NCI-H2196 treated with DMSO at 0.1 percent for 48 hours (cell line): ENCODE measurements at regions not wholly inside any gene's neighbourhood (a gene's known extent, or its start where the extent isn't known, plus 50 kb on each side); places are given as distances from the start of the nearest gene placed in this dataset.
"Not testable (repeated sequence)": the region's sequence is repeated elsewhere in the genome, so short reads cannot be mapped to it uniquely, and the experiment has no call there.

Source experiments
- DNase-seq: peaks from one replicate; lab custom pipeline; 2025; ENCODE audit not compliant: unreplicated experiment; lab: John Stamatoyannopoulos, UW

DNA sequence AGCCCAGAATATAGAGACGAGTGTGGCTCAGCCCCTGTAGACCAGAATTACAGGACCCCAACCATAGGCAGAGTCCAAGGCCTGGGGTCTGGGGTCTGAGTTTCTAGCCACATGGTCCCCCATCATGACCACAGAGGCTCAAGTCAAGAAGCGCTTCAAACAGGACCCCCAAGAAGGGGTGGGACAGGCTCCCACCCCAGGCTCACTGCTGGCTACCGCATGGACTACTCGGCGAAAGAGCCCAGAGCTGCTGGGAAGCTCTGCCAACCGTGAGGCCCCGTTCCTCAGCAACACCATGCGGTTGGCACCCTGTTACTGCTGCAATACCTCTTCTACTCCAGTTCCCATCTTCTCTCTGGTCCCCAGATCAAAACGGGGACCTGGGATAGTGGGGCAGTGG lies 254.8 kb downstream of the TEX29 start:
- no peak for DNase-seq

DNA sequence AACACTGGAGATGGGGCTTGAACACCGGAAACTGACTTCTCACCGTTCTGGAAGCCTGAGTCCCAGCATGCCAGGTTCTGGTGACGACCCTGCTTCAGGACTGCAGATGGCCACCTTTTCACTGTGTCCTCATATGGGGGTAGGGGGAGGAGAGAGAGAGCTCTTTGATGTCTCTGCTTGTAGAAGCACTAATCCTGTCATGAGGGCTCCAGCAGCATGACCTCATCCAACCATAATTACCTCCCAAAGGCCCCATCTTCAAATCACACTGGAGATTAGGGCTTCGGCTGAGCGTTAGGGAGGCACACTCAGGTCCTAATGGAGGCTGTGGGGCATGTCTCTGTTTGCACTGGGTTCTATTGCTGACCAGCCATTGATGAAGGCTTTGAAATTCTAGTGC lies 255.3 kb downstream of the TEX29 start:
- no peak for DNase-seq

DNA sequence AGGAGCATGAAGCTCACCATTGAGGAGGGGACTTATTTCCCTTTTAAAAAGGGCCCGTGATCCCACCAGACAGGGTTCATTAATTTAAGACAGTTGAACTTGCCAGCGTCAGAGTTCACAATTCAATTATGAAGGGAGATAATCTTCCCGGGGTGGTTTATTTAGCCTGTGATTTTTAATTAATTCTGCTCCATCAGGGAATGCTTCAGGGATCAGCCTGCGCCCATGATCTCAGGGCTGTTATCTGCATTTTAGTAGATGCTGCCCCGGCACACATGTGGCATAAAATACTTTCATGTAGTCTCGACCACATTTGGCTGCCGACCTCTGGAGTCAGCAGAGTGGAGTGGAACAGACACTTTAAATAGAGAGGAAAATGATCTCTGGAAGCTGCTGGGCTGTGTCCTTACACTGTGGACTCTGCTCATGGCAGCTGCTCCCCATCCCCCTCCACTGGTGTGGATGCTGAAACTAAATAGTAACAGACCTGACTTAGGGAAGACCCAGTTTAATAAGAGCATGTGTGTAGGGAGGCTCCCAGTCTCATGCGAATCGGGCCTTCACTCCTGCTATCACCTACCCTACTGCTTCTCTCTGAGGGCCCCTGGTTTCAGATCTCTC lies 256.9 kb downstream of the TEX29 start:
- DNase-seq: no peak

- no peak for DNase-seq
Measured at GRCh38 chr13:111577956-111578605, 257.6 kb downstream of the TEX29 start.

DNA sequence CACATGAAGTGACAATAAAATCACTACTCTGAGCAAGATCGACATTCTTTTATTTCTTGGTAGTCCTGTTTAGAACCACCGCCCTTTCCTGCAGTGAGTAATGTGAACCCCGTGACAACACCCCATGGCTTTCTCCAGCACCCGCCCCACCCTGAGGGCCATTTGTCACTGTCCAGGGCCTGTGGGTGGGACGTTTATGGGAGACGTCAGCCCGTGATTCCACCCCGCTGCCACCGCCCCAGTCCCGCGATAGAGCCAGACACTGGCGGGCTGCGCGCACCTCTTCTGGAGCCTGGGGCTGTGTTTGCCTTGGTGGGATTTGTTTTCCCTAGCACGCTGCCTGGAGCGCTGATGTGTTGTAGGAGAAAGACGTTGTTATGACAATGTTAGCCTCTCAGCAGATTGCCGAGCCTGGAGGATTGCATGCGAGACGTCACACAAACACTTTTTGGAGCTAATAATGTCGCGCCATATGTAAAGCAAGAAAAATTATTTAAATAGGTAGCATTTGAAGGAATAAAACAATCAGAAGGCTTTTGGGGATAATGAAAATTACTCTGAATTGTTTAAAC lies 263.7 kb downstream of the TEX29 start:
- DNase-seq: no peak

- no peak for DNase-seq
Measured at GRCh38 chr13:111584870-111585269, 264.4 kb downstream of the TEX29 start.

GRCh38 chr13:111586291-111586690 lies 265.8 kb downstream of the TEX29 start:
- no peak for DNase-seq

GRCh38 chr13:111587249-111587648 lies 266.8 kb downstream of the TEX29 start:
- no peak for DNase-seq

GRCh38 chr13:111589321-111589720 lies 268.9 kb downstream of the TEX29 start:
- DNase-seq: no peak

GRCh38 chr13:111589992-111590391 lies 269.6 kb downstream of the TEX29 start:
- DNase-seq: no peak

DNA sequence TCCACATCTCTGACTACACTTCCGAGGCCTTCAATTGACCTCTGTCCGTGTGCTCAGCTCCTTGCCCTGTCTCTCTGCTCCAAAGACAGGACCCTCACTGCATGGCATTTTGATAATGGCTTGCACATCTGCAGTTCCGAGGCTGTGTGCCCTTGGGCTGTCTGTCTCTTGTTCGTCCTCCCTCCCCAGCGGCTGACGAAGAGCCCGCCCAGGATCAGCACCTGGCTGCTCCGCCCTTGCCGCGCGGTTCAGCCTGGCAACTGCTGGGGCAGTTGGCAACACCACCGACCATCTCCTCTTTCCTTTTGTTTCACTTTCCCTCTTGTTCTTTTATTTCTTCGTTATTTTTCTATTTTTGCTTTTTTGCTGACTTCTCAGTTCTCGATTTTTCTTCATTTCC lies 270.4 kb downstream of the TEX29 start:
- DNase-seq: no peak

DNA sequence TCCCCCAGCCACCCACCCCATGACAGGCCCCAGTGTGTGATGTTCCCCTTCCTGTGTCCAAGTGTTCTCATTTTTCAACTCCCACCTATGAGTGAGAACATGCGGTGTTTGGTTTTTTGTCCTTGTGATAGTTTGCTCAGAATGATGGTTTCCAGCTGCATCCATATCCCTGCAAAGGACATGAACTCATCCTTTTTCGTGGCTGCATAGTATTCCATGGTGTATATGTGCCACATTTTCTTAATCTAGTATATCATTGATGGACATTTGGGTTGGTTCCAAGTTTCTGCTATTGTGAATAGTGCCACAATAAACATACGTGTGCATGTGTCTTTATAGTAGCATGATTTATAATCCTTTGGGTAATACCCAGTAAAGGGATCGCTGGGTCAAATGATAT lies 273.0 kb downstream of the TEX29 start:
- DNase-seq: not testable (repeated sequence)

GRCh38 chr13:111594606-111595005 lies 274.2 kb downstream of the TEX29 start:
- no peak for DNase-seq

- DNase-seq: no peak
Measured at GRCh38 chr13:111595276-111595675, 274.8 kb downstream of the TEX29 start.

DNA sequence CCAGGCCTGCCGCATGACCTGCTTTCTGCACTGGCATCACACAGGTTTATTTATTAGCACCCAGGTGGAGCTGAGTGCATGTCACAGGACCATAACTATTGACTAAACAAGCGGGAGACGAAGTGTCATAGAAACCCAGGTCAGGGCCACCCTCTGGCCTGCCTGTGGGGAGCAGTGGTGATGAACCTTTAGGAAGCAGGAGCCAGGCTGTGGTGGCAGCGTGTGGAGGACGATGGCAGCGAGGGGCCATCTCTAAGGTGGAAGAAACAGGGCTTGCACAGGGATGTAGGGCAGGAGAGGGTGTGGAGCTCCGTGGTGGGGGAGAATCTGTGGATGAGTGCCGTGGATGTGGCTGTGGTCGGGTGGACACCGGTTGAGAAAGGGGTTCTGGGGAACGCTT lies 275.3 kb downstream of the TEX29 start:
- no peak for DNase-seq

DNA sequence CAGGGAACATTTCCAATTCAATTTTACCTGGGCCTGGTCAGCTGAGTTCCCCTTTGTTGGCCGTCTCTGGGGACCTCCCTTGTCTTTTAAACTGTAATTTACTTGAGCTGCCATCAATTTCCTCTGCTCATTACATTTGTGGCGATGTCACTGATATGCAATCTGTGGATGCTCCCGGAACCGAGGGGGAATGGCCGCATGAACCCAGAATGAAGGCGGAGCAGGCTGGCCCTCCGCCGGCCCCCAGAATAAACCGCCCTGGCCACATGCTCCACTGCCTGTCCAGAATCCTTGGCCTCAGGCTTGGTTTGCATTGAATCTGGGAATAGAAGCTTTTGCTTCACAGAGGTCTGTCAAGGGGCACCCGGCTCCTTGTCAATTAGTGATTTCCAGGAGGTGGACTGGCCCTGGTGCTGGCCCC lies 276.8 kb downstream of the TEX29 start:
- DNase-seq: no peak

DNA sequence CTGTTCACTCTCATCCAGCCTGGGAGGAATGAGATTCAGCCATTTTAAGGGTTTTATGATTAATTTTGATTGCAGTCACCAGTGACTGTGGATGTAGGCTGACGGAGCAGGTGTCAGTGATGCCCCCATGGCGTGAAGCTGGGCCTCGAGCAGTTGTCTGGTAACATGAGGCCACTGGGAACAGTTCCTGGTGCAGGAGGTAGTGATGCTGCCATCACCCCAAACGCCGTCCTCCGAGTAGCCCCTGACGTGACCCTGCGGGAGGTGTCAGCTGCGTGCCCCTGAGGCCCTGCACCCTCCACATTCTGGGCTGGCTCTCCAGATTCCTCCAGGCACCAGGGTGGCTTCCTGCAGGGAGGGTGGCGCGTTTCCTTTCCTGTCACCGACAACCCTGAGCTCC lies 277.2 kb downstream of the TEX29 start:
- DNase-seq: no peak

DNA sequence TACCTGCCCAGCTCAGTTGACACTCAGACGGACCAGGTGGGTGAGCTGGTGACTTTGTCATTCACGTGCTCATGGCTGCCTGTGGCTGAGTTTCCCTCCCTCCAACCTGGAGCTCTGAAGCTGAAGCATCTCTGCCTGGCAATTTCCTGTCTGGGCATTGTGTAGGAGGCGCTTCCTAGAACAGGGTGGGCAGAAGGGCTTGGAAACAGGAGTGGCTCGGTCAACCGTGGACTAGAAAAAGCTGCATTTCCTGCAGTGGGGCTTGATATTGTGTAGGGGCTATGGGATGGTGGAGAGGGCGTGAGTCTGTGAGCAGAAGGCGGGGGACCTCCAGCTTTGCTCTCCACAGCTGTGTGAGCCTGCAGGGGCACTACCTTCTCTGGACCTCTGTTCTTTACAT lies 278.3 kb downstream of the TEX29 start:
- DNase-seq: no peak

DNA sequence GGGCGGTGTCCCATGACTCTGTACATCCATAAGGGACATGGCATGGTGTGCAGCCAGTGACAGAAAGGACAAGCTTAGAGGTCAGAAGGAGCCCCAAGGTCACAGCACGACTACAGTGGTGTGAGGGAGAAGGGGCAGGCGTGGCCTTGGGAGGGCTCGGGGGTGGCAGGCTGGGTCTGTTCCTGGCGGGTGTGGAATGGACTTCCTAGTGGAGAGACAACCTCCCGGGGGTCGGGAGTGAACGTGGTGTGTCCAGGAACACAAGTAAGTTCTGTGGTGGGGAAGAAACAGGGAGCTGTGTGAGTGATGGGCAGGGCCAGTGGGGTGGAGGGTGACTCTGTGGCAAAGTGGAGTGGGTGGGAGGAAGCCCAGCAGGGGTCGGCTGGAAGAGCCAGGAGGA lies 279.3 kb downstream of the TEX29 start:
- no peak for DNase-seq

- DNase-seq: no peak
Measured at GRCh38 chr13:111602874-111603273, 282.4 kb downstream of the TEX29 start.

- DNase-seq: no peak
Measured at GRCh38 chr13:111604097-111604496, 283.7 kb downstream of the TEX29 start.

GRCh38 chr13:111608556-111608955 lies 288.1 kb downstream of the TEX29 start:
- DNase-seq: no peak

DNA sequence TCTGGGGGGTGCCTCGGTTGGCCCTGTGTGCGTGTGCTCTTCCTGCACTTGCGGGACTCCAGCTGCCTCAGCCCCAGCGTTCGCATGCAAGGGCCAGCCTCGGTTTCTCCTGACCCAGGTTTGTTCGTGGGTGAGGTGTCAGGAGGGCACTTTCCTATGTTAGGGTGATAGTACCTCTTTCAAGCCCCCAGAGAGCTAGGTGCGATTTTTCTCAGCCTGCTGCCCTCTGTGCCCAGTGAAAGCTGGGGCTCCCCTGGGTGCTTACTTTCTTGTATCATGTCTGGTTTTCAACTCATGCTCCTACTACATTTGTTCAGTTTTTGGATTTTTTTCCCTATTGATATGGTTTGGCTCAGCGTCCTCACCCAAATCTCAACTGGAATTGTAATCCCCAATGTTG lies 289.2 kb downstream of the TEX29 start:
- DNase-seq: no peak
